GM12872 (cell line): ENCODE measurements at regions not wholly inside any gene's neighbourhood (a gene's known extent, or its start where the extent isn't known, plus 50 kb on each side); places are given as distances from the start of the nearest gene placed in this dataset.

Experiments used
- CTCF ChIP-seq: IDR thresholded peaks from 3 replicates; pipeline ENCODE4 v1.5.1; 2011; ENCODE audit warnings: low read depth, mild to moderate bottlenecking, low read length, moderate library complexity; ENCODE audit not compliant: insufficient read depth

- TF ChIP-seq CTCF = no peak
These were observed 299.8 kb upstream of the SLC30A5 start for GRCh38 chr5:68793993-68794392.

GRCh38 chr5:68795190-68795589, 298.6 kb upstream of the SLC30A5 start:
- TF ChIP-seq CTCF = no peak

GRCh38 chr5:68798877-68799843, 294.7 kb upstream of the SLC30A5 start:
- no peak for TF ChIP-seq CTCF

GRCh38 chr5:68802430-68802829, 291.4 kb upstream of the SLC30A5 start:
- TF ChIP-seq CTCF = no peak

- TF ChIP-seq CTCF = no peak
These were observed 289.9 kb upstream of the SLC30A5 start for GRCh38 chr5:68803881-68804319.

- TF ChIP-seq CTCF = no peak
These were observed 289.5 kb upstream of the SLC30A5 start for GRCh38 chr5:68804343-68804742.

GRCh38 chr5:68805444-68805843, 288.4 kb upstream of the SLC30A5 start:
- TF ChIP-seq CTCF = no peak
